WTC11 (cell line): ENCODE measurements at regions not wholly inside any gene's neighbourhood (a gene's known extent, or its start where the extent isn't known, plus 50 kb on each side); places are given as distances from the start of the nearest gene placed in this dataset.

Experiments used
- ATAC-seq: fragments of 200-7000 bp; cut with Tn5 transposase; 2 replicates; pipeline ENCODE4 v1.10.0; 2021; ENCODE audit warnings: mild to moderate bottlenecking, moderate library complexity
- CTCF ChIA-PET: fragments of 300-600 bp; sonication (Branson Sonifier 250); formaldehyde crosslinking; loops from one replicate; lab custom pipeline; 2021; ENCODE audit warnings: antibody characterized with exemption; lab: Charles Lee
- POLR2A ChIA-PET: fragments of 350-600 bp; sonication (Branson Sonifier 250); formaldehyde crosslinking; loops from one replicate; lab custom pipeline; 2021; ENCODE audit warnings: antibody characterized with exemption; lab: Charles Lee
- DNase-seq: peaks from one replicate; pipeline ENCODE4 v3.0.0; 2021; ENCODE audit warnings: low spot score
- H3K27ac Mint-ChIP-seq: 2 replicates; pipeline ENCODE4 v1.8.0; 2021; ENCODE audit warnings: mixed read lengths
- H3K27me3 Mint-ChIP-seq: 2 replicates; pipeline ENCODE4 v1.8.0; 2021; ENCODE audit warnings: low read depth, mild to moderate bottlenecking, moderate library complexity, mixed read lengths
- H3K36me3 Mint-ChIP-seq: 2 replicates; pipeline ENCODE4 v1.8.0; 2021; ENCODE audit warnings: mixed read lengths
- H3K4me1 Mint-ChIP-seq: 2 replicates; pipeline ENCODE4 v1.8.0; 2022; ENCODE audit warnings: mixed read lengths
- H3K4me3 Mint-ChIP-seq: 2 replicates; pipeline ENCODE4 v1.8.0; 2021; ENCODE audit warnings: mild to moderate bottlenecking, moderate library complexity, mixed read lengths
- H3K9me3 Mint-ChIP-seq: 2 replicates; pipeline ENCODE4 v1.8.0; 2021; ENCODE audit warnings: mixed read lengths
- AR ChIP-seq: fragments of 250-450 bp; sonication (Bioruptor Pico); IDR thresholded peaks from 2 replicates; pipeline ENCODE4 v1.9.0; 2021; ENCODE audit warnings: mild to moderate bottlenecking
- CREB1 ChIP-seq: sonication (generic); formaldehyde crosslinking; IDR thresholded peaks from 2 replicates; pipeline ENCODE4 v1.8.0; 2023; ENCODE audit warnings: mild to moderate bottlenecking, missing genetic modification reagents
- CTCF ChIP-seq: fragments of 200-600 bp; IDR thresholded peaks from 2 replicates; pipeline ENCODE4 v1.8.0; 2022; ENCODE audit warnings: antibody characterized with exemption
- E2F1 ChIP-seq: sonication (generic); formaldehyde crosslinking; IDR thresholded peaks from 2 replicates; pipeline ENCODE4 v1.8.0; 2022; ENCODE audit warnings: mild to moderate bottlenecking, missing genetic modification reagents
- ELF4 ChIP-seq: sonication (generic); formaldehyde crosslinking; IDR thresholded peaks from 2 replicates; pipeline ENCODE4 v1.8.1; 2022; ENCODE audit warnings: low read depth, mild to moderate bottlenecking, moderate library complexity, missing genetic modification reagents
- FOXP4 ChIP-seq: sonication (generic); formaldehyde crosslinking; IDR thresholded peaks from 2 replicates; pipeline ENCODE4 v1.8.0; 2022; ENCODE audit warnings: mild to moderate bottlenecking, missing genetic modification reagents
- MXD4 ChIP-seq: fragments of 250-450 bp; sonication (Bioruptor Pico); IDR thresholded peaks from 2 replicates; pipeline ENCODE4 v1.8.0; 2021; ENCODE audit warnings: mild to moderate bottlenecking, moderate library complexity, borderline replicate concordance
- NFATC4 ChIP-seq: fragments of 250-450 bp; sonication (Bioruptor Pico); IDR thresholded peaks from 2 replicates; pipeline ENCODE4 v1.9.0; 2021; ENCODE audit warnings: mild to moderate bottlenecking
- PREB ChIP-seq: sonication (generic); formaldehyde crosslinking; IDR thresholded peaks from 2 replicates; pipeline ENCODE4 v1.8.1; 2022; ENCODE audit warnings: mild to moderate bottlenecking, missing genetic modification reagents, moderate library complexity, borderline replicate concordance
- STAT6 ChIP-seq: sonication (generic); formaldehyde crosslinking; conservative IDR thresholded peaks from 2 replicates; pipeline ENCODE4 v1.8.1; 2023; ENCODE audit warnings: mild to moderate bottlenecking, low read depth, missing genetic modification reagents, moderate library complexity
- TP53 ChIP-seq: sonication (generic); formaldehyde crosslinking; IDR thresholded peaks from 2 replicates; pipeline ENCODE4 v1.8.1; 2023; ENCODE audit warnings: mild to moderate bottlenecking, missing genetic modification reagents
- USF2 ChIP-seq: sonication (generic); formaldehyde crosslinking; IDR thresholded peaks from 2 replicates; pipeline ENCODE4 v1.8.1; 2023; ENCODE audit warnings: mild to moderate bottlenecking, missing genetic modification reagents, moderate library complexity
- ZNF121 ChIP-seq: sonication (generic); formaldehyde crosslinking; IDR thresholded peaks from 2 replicates; pipeline ENCODE4 v1.8.0; 2023; ENCODE audit warnings: missing genetic modification reagents
- ZNF138 ChIP-seq: sonication (generic); formaldehyde crosslinking; conservative IDR thresholded peaks from 2 replicates; pipeline ENCODE4 v1.8.1; 2022; ENCODE audit warnings: mild to moderate bottlenecking, moderate library complexity, missing genetic modification reagents
- ZNF219 ChIP-seq: sonication (generic); formaldehyde crosslinking; IDR thresholded peaks from 2 replicates; pipeline ENCODE4 v1.8.0; 2023; ENCODE audit warnings: missing genetic modification reagents, mild to moderate bottlenecking, borderline replicate concordance

- no peak for ATAC-seq
- POLR2A ChIA-PET: no interaction called here
Observed at GRCh38 chr5:153402550-153402949, 87.9 kb upstream of the GRIA1 start.

GRCh38 chr5:153403470-153403869 lies 87.0 kb upstream of the GRIA1 start:
- peaks cover 10% of the 10 kb centered on the region for H3K4me1 Mint-ChIP-seq
- POLR2A ChIA-PET: no interaction called here
- no peak overlapping the region for H3K27ac Mint-ChIP-seq
- no peak overlapping the region for H3K4me3 Mint-ChIP-seq
- no peak for ATAC-seq
- H3K36me3 Mint-ChIP-seq: no peaks in the 10 kb centered on the region
- no peaks in the 10 kb centered on the region for H3K9me3 Mint-ChIP-seq
- CTCF ChIA-PET: no interaction called here
- no peaks in the 10 kb centered on the region for H3K27me3 Mint-ChIP-seq
- DNase-seq: no peak
- TF ChIP-seq USF2 (CRISPR knock-in tag) (no peak), ZNF121 (CRISPR knock-in tag) (no peak), AR (CRISPR knock-in tag) (no peak), ELF4 (no peak), MXD4 (CRISPR knock-in tag) (no peak), ZNF138 (CRISPR knock-in tag) (no peak), NFATC4 (CRISPR knock-in tag) (no peak), FOXP4 (CRISPR knock-in tag) (no peak)

More at GRCh38 chr5:153402550-153402949, 87.9 kb upstream of the GRIA1 start:
- no peaks in the 10 kb centered on the region for H3K9me3 Mint-ChIP-seq
- TF ChIP-seq E2F1 (CRISPR knock-in tag) (no peak), CTCF (no peak), PREB (CRISPR knock-in tag) (no peak), STAT6 (CRISPR knock-in tag) (no peak), ZNF219 (CRISPR knock-in tag) (no peak), TP53 (no peak), CREB1 (no peak)
- TF ChIP-seq, all 79 proteins: peak for 0
- H3K27me3 Mint-ChIP-seq: no peaks in the 10 kb centered on the region
- H3K36me3 Mint-ChIP-seq: no peaks in the 10 kb centered on the region
- no peak overlapping the region for H3K27ac Mint-ChIP-seq
- peaks cover 7% of the 10 kb centered on the region for H3K4me1 Mint-ChIP-seq
- H3K4me3 Mint-ChIP-seq: no peak overlapping the region
- DNase-seq: no peak
- CTCF ChIA-PET: no interaction called here
